IMR-90 (cell line): ENCODE measurements at regions not wholly inside any gene's neighbourhood (a gene's known extent, or its start where the extent isn't known, plus 50 kb on each side); places are given as distances from the start of the nearest gene placed in this dataset.

Experiments
- BHLHE40 ChIP-seq: fragments of 150-350 bp; IDR thresholded peaks from 2 replicates; pipeline ENCODE4 v1.6.1; 2016; ENCODE audit warnings: mild to moderate bottlenecking, low read depth, low read length
- CEBPB ChIP-seq: IDR thresholded peaks from 2 replicates; pipeline ENCODE4 v1.6.1; 2012; ENCODE audit warnings: low read depth, low read length, improper control_type of control experiment
- CHD1 ChIP-seq: IDR thresholded peaks from 2 replicates; pipeline ENCODE4 v1.6.1; 2012; ENCODE audit warnings: low read depth, low read length, improper control_type of control experiment
- ELK1 ChIP-seq: fragments of 150-350 bp; IDR thresholded peaks from 2 replicates; pipeline ENCODE4 v1.6.1; 2016; ENCODE audit warnings: low read depth, mild to moderate bottlenecking, low read length, moderate library complexity, borderline replicate concordance
- FOS ChIP-seq: fragments of 150-350 bp; IDR thresholded peaks from 2 replicates; pipeline ENCODE4 v1.6.1; 2016; ENCODE audit warnings: low read depth, low read length
- MAFK ChIP-seq: IDR thresholded peaks from 2 replicates; pipeline ENCODE4 v1.6.1; 2012; ENCODE audit warnings: low read depth, low read length, improper control_type of control experiment
- MAZ ChIP-seq: IDR thresholded peaks from 2 replicates; pipeline ENCODE4 v1.6.1; 2012; ENCODE audit warnings: low read depth, mild to moderate bottlenecking, low read length, improper control_type of control experiment, moderate library complexity, borderline replicate concordance
- MXI1 ChIP-seq: IDR thresholded peaks from 2 replicates; pipeline ENCODE4 v1.6.1; 2012; ENCODE audit warnings: low read depth, mild to moderate bottlenecking, low read length, moderate library complexity, borderline replicate concordance
- POLR2A ChIP-seq: IDR thresholded peaks from 2 replicates; pipeline ENCODE4 v1.6.1; 2012; ENCODE audit warnings: mild to moderate bottlenecking, low read depth, low read length
- RAD21 ChIP-seq: IDR thresholded peaks from 2 replicates; pipeline ENCODE4 v1.6.1; 2012; ENCODE audit warnings: low read length, improper control_type of control experiment
- RFX5 ChIP-seq: IDR thresholded peaks from 2 replicates; pipeline ENCODE4 v1.8.0; 2012; ENCODE audit warnings: low read depth, mild to moderate bottlenecking, low read length, moderate library complexity
- TF ChIP-seq, protein P1 (sequence below): conservative IDR thresholded peaks from 2 replicates; pipeline ENCODE4 v1.5.1; 2012; ENCODE audit warnings: mild to moderate bottlenecking, low read depth, low read length, improper control_type of control experiment
- TF ChIP-seq, protein P2 (sequence below): fragments of 150-350 bp; IDR thresholded peaks from 2 replicates; pipeline ENCODE4 v1.6.1; 2017; ENCODE audit warnings: mild to moderate bottlenecking, antibody characterized with exemption, low read length, low read depth

GRCh38 chr2:40545645-40546044, 93.8 kb upstream of the SLC8A1 start:
- TF ChIP-seq, protein P1, sequence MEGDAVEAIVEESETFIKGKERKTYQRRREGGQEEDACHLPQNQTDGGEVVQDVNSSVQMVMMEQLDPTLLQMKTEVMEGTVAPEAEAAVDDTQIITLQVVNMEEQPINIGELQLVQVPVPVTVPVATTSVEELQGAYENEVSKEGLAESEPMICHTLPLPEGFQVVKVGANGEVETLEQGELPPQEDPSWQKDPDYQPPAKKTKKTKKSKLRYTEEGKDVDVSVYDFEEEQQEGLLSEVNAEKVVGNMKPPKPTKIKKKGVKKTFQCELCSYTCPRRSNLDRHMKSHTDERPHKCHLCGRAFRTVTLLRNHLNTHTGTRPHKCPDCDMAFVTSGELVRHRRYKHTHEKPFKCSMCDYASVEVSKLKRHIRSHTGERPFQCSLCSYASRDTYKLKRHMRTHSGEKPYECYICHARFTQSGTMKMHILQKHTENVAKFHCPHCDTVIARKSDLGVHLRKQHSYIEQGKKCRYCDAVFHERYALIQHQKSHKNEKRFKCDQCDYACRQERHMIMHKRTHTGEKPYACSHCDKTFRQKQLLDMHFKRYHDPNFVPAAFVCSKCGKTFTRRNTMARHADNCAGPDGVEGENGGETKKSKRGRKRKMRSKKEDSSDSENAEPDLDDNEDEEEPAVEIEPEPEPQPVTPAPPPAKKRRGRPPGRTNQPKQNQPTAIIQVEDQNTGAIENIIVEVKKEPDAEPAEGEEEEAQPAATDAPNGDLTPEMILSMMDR = no peak
- TF ChIP-seq RFX5 (no peak), POLR2A (no peak), CEBPB (no peak), BHLHE40 (no peak), RAD21 (no peak), MAFK (no peak), MXI1 (no peak), MAZ (no peak), CHD1 (no peak), FOS (no peak), ELK1 (no peak)
- TF ChIP-seq, protein P2, sequence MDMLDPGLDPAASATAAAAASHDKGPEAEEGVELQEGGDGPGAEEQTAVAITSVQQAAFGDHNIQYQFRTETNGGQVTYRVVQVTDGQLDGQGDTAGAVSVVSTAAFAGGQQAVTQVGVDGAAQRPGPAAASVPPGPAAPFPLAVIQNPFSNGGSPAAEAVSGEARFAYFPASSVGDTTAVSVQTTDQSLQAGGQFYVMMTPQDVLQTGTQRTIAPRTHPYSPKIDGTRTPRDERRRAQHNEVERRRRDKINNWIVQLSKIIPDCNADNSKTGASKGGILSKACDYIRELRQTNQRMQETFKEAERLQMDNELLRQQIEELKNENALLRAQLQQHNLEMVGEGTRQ = no peak
